ENCODE measurements at regions not wholly inside any gene's neighbourhood (a gene's known extent, or its start where the extent isn't known, plus 50 kb on each side); places are given as distances from the start of the nearest gene placed in this dataset.

DNA sequence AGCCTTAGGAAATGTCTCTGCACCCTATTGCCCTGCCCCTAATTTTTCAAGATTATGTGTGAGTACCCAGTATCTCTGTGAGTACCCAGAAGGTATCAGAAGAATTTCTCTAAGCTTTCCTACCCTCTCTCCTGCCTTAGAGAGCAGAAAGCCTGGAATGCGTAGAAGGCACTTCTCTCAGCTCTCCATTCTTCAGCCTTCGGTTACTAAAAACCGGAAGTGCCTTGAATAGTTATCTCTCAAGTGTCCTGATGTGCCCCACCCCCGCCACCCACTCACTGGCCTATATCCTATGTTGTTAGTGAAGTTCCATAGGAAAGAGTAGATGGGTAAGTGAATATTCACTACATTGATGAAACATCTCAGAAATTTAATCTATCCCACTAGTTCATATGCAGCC, 210.7 kb upstream of the CDH10 start:
- Histone ChIP-seq H3K4me1 (no peaks in the 10 kb centered on the region), H3K9me3 (peaks cover 0 to 22% (median 8%) of the 10 kb centered on the region in 4 donors), H3K4me3 (no peak overlapping the region), H3K27me3 (no peaks in the 10 kb centered on the region), H3K27ac (no peak overlapping the region), H3K36me3 (no peaks in the 10 kb centered on the region)
- no peak for DNase-seq
- TF ChIP-seq, protein P1, sequence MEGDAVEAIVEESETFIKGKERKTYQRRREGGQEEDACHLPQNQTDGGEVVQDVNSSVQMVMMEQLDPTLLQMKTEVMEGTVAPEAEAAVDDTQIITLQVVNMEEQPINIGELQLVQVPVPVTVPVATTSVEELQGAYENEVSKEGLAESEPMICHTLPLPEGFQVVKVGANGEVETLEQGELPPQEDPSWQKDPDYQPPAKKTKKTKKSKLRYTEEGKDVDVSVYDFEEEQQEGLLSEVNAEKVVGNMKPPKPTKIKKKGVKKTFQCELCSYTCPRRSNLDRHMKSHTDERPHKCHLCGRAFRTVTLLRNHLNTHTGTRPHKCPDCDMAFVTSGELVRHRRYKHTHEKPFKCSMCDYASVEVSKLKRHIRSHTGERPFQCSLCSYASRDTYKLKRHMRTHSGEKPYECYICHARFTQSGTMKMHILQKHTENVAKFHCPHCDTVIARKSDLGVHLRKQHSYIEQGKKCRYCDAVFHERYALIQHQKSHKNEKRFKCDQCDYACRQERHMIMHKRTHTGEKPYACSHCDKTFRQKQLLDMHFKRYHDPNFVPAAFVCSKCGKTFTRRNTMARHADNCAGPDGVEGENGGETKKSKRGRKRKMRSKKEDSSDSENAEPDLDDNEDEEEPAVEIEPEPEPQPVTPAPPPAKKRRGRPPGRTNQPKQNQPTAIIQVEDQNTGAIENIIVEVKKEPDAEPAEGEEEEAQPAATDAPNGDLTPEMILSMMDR (IDR thresholded peaks at IDR 0.05), result no peak
- TF ChIP-seq EP300 (IDR thresholded peaks at IDR 0.05) (no peak), POLR2AphosphoS5 (IDR thresholded peaks at IDR 0.05) (no peak), POLR2A (IDR thresholded peaks at IDR 0.05) (no peak)
- WGBS, 5 donors, result 73 to 79% (median 75%) methylated on average over 4 of the region's 4 CpGs
- intact Hi-C loops (cut with DNase I; ENCODE audit: low total_unique reads), result no loop called here

- no peaks in the 10 kb centered on the region for H3K27me3 ChIP-seq
- no peak for DNase-seq
- no peak overlapping the region for H3K27ac ChIP-seq
- 82 to 100% (median 96%) methylated on average over 1 of the region's 1 CpG for WGBS, 5 donors
- intact Hi-C loops (cut with DNase I; ENCODE audit: low total_unique reads), result no loop called here
- no peaks in the 10 kb centered on the region for H3K36me3 ChIP-seq
- H3K4me3 ChIP-seq, result no peak overlapping the region
- H3K4me1 ChIP-seq, result no peaks in the 10 kb centered on the region
- H3K9me3 ChIP-seq, result peaks cover 0 to 17% (median 9%) of the 10 kb centered on the region in 4 donors
- TF ChIP-seq, protein P1 (IDR thresholded peaks at IDR 0.05), result no peak
- no peak for TF ChIP-seq EP300 (IDR thresholded peaks at IDR 0.05)
- TF ChIP-seq POLR2AphosphoS5 (IDR thresholded peaks at IDR 0.05), result no peak
- TF ChIP-seq POLR2A (IDR thresholded peaks at IDR 0.05), result no peak
Observed at GRCh38 chr5:24854850-24855249, 210.1 kb upstream of the CDH10 start.

DNA sequence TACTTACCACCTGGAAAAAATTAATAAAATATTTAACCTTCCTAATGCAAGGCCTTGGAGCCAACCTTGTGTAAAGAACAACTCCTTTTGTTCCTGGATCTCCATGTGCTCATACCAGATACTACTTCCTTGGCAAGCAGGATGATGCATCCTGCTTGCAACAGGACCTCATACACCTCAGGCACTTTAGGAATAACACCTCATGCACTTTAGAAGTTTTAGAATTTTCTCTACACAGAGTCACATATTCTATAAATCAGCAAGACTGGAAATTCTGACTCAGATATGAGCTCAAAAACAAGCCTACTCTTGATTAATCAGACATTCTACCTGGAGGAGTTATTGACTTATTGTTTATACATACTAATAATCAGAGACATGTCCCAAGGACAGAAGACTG, 209.6 kb upstream of the CDH10 start:
- H3K36me3 ChIP-seq, result no peaks in the 10 kb centered on the region
- H3K4me1 ChIP-seq, result no peaks in the 10 kb centered on the region
- TF ChIP-seq, protein P1 (IDR thresholded peaks at IDR 0.05), result no peak
- no peak for TF ChIP-seq EP300 (IDR thresholded peaks at IDR 0.05)
- no peak for TF ChIP-seq POLR2AphosphoS5 (IDR thresholded peaks at IDR 0.05)
- TF ChIP-seq POLR2A (IDR thresholded peaks at IDR 0.05), result no peak
- no peak overlapping the region for H3K4me3 ChIP-seq
- no peak overlapping the region for H3K27ac ChIP-seq
- intact Hi-C loops (cut with DNase I; ENCODE audit: low total_unique reads), result no loop called here
- H3K27me3 ChIP-seq, result no peaks in the 10 kb centered on the region
- H3K9me3 ChIP-seq, result peaks cover 0 to 17% (median 9%) of the 10 kb centered on the region in 4 donors
- DNase-seq, result no peak

- no peak overlapping the region for H3K4me3 ChIP-seq
- H3K36me3 ChIP-seq, result no peaks in the 10 kb centered on the region
- WGBS, 5 donors, result 52 to 72% (median 66%) methylated on average over 5 of the region's 5 CpGs
- H3K27ac ChIP-seq, result no peak overlapping the region
- H3K9me3 ChIP-seq, result peaks cover 0 to 21% (median 14%) of the 10 kb centered on the region in 4 donors
- intact Hi-C loops (cut with DNase I; ENCODE audit: low total_unique reads), result no loop called here
- no peaks in the 10 kb centered on the region for H3K4me1 ChIP-seq
- TF ChIP-seq POLR2A (IDR thresholded peaks at IDR 0.05) (no peak), POLR2AphosphoS5 (IDR thresholded peaks at IDR 0.05) (no peak), EP300 (IDR thresholded peaks at IDR 0.05) (no peak)
- TF ChIP-seq, protein P1 (IDR thresholded peaks at IDR 0.05), result no peak
- H3K27me3 ChIP-seq, result no peaks in the 10 kb centered on the region
- DNase-seq, result no peak
Observed at GRCh38 chr5:24850926-24851486, 206.2 kb upstream of the CDH10 start.
